Smooth muscle cell (in vitro differentiated cells): ENCODE measurements at regions not wholly inside any gene's neighbourhood (a gene's known extent, or its start where the extent isn't known, plus 50 kb on each side); places are given as distances from the start of the nearest gene placed in this dataset.

Experiments
- DNase-seq: peaks from one replicate; lab custom pipeline; 2025; ENCODE audit not compliant: unreplicated experiment; lab: John Stamatoyannopoulos, UW
- H2AFZ ChIP-seq: fragments of 200-600 bp; sonication (generic); 2 replicates; pipeline ENCODE4 v1.6.0; 2016; ENCODE audit warnings: antibody characterized with exemption, low read depth, mild to moderate bottlenecking
- H3F3A ChIP-seq: fragments of 200-600 bp; sonication (generic); 2 replicates; pipeline ENCODE4 v1.6.0; 2017; ENCODE audit warnings: antibody characterized with exemption, low read depth
- H3K27ac ChIP-seq: fragments of 200-600 bp; sonication (generic); 2 replicates; pipeline ENCODE4 v1.5.1; 2016; ENCODE audit warnings: low read depth, mild to moderate bottlenecking
- H3K27me3 ChIP-seq: fragments of 200-600 bp; sonication (generic); 2 replicates; pipeline ENCODE4 v1.6.1; 2016; ENCODE audit warnings: low read depth, mild to moderate bottlenecking
- H3K36me3 ChIP-seq: fragments of 200-600 bp; sonication (generic); 2 replicates; pipeline ENCODE4 v1.5.1; 2016; ENCODE audit warnings: low read depth
- H3K4me1 ChIP-seq: fragments of 200-600 bp; sonication (generic); 2 replicates; pipeline ENCODE4 v1.5.1; 2016; ENCODE audit warnings: low read depth
- H3K4me2 ChIP-seq: fragments of 200-600 bp; sonication (generic); 2 replicates; pipeline ENCODE4 v1.6.0; 2016; ENCODE audit warnings: mild to moderate bottlenecking
- H3K4me3 ChIP-seq: fragments of 200-600 bp; sonication (generic); 2 replicates; pipeline ENCODE4 v1.5.1; 2016; ENCODE audit warnings: mild to moderate bottlenecking
- H3K79me2 ChIP-seq: fragments of 200-600 bp; sonication (generic); 2 replicates; pipeline ENCODE4 v1.6.0; 2016; ENCODE audit warnings: low read depth, mild to moderate bottlenecking
- H3K9ac ChIP-seq: fragments of 200-600 bp; sonication (generic); 2 replicates; pipeline ENCODE4 v1.6.0; 2016; ENCODE audit warnings: low read depth
- H3K9me3 ChIP-seq: fragments of 200-600 bp; sonication (generic); replicated peaks from 2 replicates; pipeline ENCODE4 v1.5.1; 2016; ENCODE audit warnings: low read depth
- H4K20me1 ChIP-seq: fragments of 200-600 bp; sonication (generic); 2 replicates; pipeline ENCODE4 v1.6.0; 2016; ENCODE audit warnings: low read depth
- WGBS: methylation state at CpG from one replicate; pipeline ENCODE4 v1.1.7; 2016; ENCODE audit warnings: low lambda C conversion rate; 5-methylcytosine and 5-hydroxymethylcytosine counted together
- TF ChIP-seq, protein P1 (sequence below): fragments of 200-600 bp; sonication (generic); IDR thresholded peaks from 2 replicates; pipeline ENCODE4 v1.5.1; 2017; ENCODE audit warnings: borderline replicate concordance, mild to moderate bottlenecking, antibody characterized with exemption; ENCODE audit not compliant: insufficient read depth, poor library complexity, severe bottlenecking

DNA sequence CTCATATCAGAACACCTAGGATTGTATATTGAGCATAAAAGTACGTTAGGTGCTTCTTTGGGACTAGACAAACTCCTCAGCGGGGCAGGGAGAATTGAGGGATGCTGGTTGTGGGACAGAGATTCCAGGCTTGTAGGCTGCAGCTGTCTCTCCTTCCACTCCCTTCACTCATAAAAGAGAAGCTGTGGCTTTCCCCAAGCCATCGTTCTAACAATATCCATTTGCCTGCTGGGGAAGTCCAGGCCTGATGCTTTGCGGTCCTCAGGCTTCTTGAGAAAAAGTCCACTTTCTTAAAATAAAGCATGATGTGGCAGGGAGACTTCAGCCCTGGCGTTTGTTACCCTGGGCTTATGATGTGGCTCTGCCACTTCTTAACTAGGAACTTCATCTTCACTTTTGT lies 129.3 kb upstream of the OSMR start:
- DNase-seq = no peak
- Histone ChIP-seq H3K27me3 (no peaks in the 10 kb centered on the region), H4K20me1 (no peaks in the 10 kb centered on the region), H3F3A (peaks cover 3% of the 10 kb centered on the region), H3K36me3 (no peaks in the 10 kb centered on the region), H3K4me2 (no peak overlapping the region), H3K9me3 (no peaks in the 10 kb centered on the region), H3K4me1 (peaks cover 7% of the 10 kb centered on the region), H3K9ac (no peak overlapping the region), H2AFZ (no peak overlapping the region), H3K4me3 (no peak overlapping the region), H3K27ac (no peak overlapping the region), H3K79me2 (no peaks in the 10 kb centered on the region)
- TF ChIP-seq, protein P1, sequence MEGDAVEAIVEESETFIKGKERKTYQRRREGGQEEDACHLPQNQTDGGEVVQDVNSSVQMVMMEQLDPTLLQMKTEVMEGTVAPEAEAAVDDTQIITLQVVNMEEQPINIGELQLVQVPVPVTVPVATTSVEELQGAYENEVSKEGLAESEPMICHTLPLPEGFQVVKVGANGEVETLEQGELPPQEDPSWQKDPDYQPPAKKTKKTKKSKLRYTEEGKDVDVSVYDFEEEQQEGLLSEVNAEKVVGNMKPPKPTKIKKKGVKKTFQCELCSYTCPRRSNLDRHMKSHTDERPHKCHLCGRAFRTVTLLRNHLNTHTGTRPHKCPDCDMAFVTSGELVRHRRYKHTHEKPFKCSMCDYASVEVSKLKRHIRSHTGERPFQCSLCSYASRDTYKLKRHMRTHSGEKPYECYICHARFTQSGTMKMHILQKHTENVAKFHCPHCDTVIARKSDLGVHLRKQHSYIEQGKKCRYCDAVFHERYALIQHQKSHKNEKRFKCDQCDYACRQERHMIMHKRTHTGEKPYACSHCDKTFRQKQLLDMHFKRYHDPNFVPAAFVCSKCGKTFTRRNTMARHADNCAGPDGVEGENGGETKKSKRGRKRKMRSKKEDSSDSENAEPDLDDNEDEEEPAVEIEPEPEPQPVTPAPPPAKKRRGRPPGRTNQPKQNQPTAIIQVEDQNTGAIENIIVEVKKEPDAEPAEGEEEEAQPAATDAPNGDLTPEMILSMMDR = no peak
- 57% methylated on average over 5 of the region's 5 CpGs for WGBS

GRCh38 chr5:38718771-38719391 lies 126.9 kb upstream of the OSMR start:
- no peaks in the 10 kb centered on the region for H3K9me3 ChIP-seq
- no peaks in the 10 kb centered on the region for H3F3A ChIP-seq
- H3K4me1 ChIP-seq = peaks cover 7% of the 10 kb centered on the region
- TF ChIP-seq, protein P1 = no peak
- H3K79me2 ChIP-seq = no peaks in the 10 kb centered on the region
- no peaks in the 10 kb centered on the region for H3K27me3 ChIP-seq
- H3K9ac ChIP-seq = peak overlapping the region; percentile 83
- no peak overlapping the region for H3K4me3 ChIP-seq
- H4K20me1 ChIP-seq = no peaks in the 10 kb centered on the region
- 59% methylated on average over 6 of the region's 6 CpGs for WGBS
- peak overlapping the region; percentile 90 for H3K27ac ChIP-seq
- DNase-seq = no peak
- peak overlapping the region; percentile 15 for H3K4me2 ChIP-seq
- no peaks in the 10 kb centered on the region for H3K36me3 ChIP-seq
- peak overlapping the region; percentile 52 for H2AFZ ChIP-seq

- Histone ChIP-seq H3K36me3 (no peaks in the 10 kb centered on the region), H3K9me3 (no peaks in the 10 kb centered on the region), H2AFZ (peak overlapping the region; percentile 52), H3K27me3 (no peaks in the 10 kb centered on the region), H3K4me3 (no peak overlapping the region), H3F3A (no peaks in the 10 kb centered on the region), H3K4me2 (peak overlapping the region; percentile 56), H3K4me1 (peaks cover 8% of the 10 kb centered on the region), H3K9ac (peak overlapping the region; percentile 83), H3K79me2 (no peaks in the 10 kb centered on the region), H4K20me1 (no peaks in the 10 kb centered on the region), H3K27ac (peak overlapping the region; percentile 90)
- TF ChIP-seq, protein P1 = no peak
- WGBS = 74% methylated on average over 1 of the region's 1 CpG
- DNase-seq = no peak
These were observed 126.4 kb upstream of the OSMR start for GRCh38 chr5:38719403-38719802.

GRCh38 chr5:38719916-38720315 lies 125.9 kb upstream of the OSMR start:
- H3K4me3 ChIP-seq = no peak overlapping the region
- H3K9ac ChIP-seq = peak overlapping the region; percentile 83
- peaks cover 12% of the 10 kb centered on the region for H3K4me1 ChIP-seq
- no peak overlapping the region for H2AFZ ChIP-seq
- peak overlapping the region; percentile 56 for H3K4me2 ChIP-seq
- TF ChIP-seq, protein P1 = no peak
- no peaks in the 10 kb centered on the region for H3K27me3 ChIP-seq
- 69% methylated on average over 3 of the region's 3 CpGs for WGBS
- H3K36me3 ChIP-seq = no peaks in the 10 kb centered on the region
- H3K79me2 ChIP-seq = no peaks in the 10 kb centered on the region
- peak overlapping the region; percentile 90 for H3K27ac ChIP-seq
- no peaks in the 10 kb centered on the region for H4K20me1 ChIP-seq
- no peak for DNase-seq
- H3K9me3 ChIP-seq = no peaks in the 10 kb centered on the region
- no peaks in the 10 kb centered on the region for H3F3A ChIP-seq
